Osteoblast (primary cell): ENCODE measurements at regions not wholly inside any gene's neighbourhood (a gene's known extent, or its start where the extent isn't known, plus 50 kb on each side); places are given as distances from the start of the nearest gene placed in this dataset.

ENCODE experiments used
- DNase-seq: peaks from one replicate; pipeline ENCODE4 v3.0.0; 2011; ENCODE audit warnings: low spot score, mixed read lengths; ENCODE audit not compliant: insufficient read length; ENCODE audit errors: missing footprints
- H2AFZ ChIP-seq: 2 replicates; pipeline ENCODE4 v1.6.0; 2011; ENCODE audit warnings: mild to moderate bottlenecking, low read length
- H3K27ac ChIP-seq: 2 replicates; pipeline ENCODE4 v1.5.1; 2011; ENCODE audit warnings: mild to moderate bottlenecking, low read depth, low read length, moderate library complexity
- H3K27me3 ChIP-seq: 2 replicates; pipeline ENCODE4 v1.6.0; 2012; ENCODE audit warnings: mild to moderate bottlenecking, control low read depth, inconsistent platforms, low read length, moderate library complexity; ENCODE audit not compliant: insufficient read depth
- H3K36me3 ChIP-seq: 2 replicates; pipeline ENCODE4 v1.5.1; 2011; ENCODE audit warnings: mild to moderate bottlenecking, low read length, control low read depth, moderate library complexity; ENCODE audit not compliant: insufficient read depth
- H3K4me1 ChIP-seq: 2 replicates; pipeline ENCODE4 v1.5.1; 2011; ENCODE audit warnings: mild to moderate bottlenecking, low read length, control low read depth, moderate library complexity; ENCODE audit not compliant: insufficient read depth
- H3K4me2 ChIP-seq: 2 replicates; pipeline ENCODE4 v1.6.0; 2011; ENCODE audit warnings: mild to moderate bottlenecking, low read length; ENCODE audit not compliant: insufficient read depth
- H3K4me3 ChIP-seq: fragments of 200-600 bp; sonication (generic); 3 replicates; pipeline ENCODE4 v1.5.1; 2012; ENCODE audit warnings: mild to moderate bottlenecking, low read length, inconsistent platforms; ENCODE audit not compliant: insufficient read depth
- H3K79me2 ChIP-seq: 2 replicates; pipeline ENCODE4 v1.6.0; 2012; ENCODE audit warnings: mild to moderate bottlenecking, low read length, control low read depth, inconsistent platforms; ENCODE audit not compliant: insufficient read depth
- H3K9me3 ChIP-seq: 2 replicates; pipeline ENCODE4 v1.5.1; 2011; ENCODE audit warnings: low read depth, low read length, control low read depth
- H4K20me1 ChIP-seq: 2 replicates; pipeline ENCODE4 v1.6.0; 2012; ENCODE audit warnings: mild to moderate bottlenecking, low read length, control low read depth; ENCODE audit not compliant: insufficient read depth
- CTCF ChIP-seq: IDR thresholded peaks from 2 replicates; pipeline ENCODE4 v1.5.1; 2011; ENCODE audit warnings: mild to moderate bottlenecking, low read depth, low read length, moderate library complexity; ENCODE audit errors: extremely low read depth

GRCh38 chr1:199875337-199875736 lies 152.2 kb upstream of the NR5A2 start:
- no peaks in the 10 kb centered on the region for H4K20me1 ChIP-seq
- no peaks in the 10 kb centered on the region for H3K4me1 ChIP-seq
- no peaks in the 10 kb centered on the region for H3K36me3 ChIP-seq
- no peak for TF ChIP-seq CTCF
- H3K4me2 ChIP-seq: no peak overlapping the region
- H3K27ac ChIP-seq: no peak overlapping the region
- H3K79me2 ChIP-seq: no peaks in the 10 kb centered on the region
- no peak overlapping the region for H3K4me3 ChIP-seq
- H2AFZ ChIP-seq: no peak overlapping the region
- H3K27me3 ChIP-seq: no peaks in the 10 kb centered on the region
- DNase-seq: no peak
- no peaks in the 10 kb centered on the region for H3K9me3 ChIP-seq

- Histone ChIP-seq H3K27ac (no peak overlapping the region), H2AFZ (no peak overlapping the region), H3K4me3 (no peak overlapping the region), H4K20me1 (no peaks in the 10 kb centered on the region), H3K36me3 (no peaks in the 10 kb centered on the region), H3K79me2 (no peaks in the 10 kb centered on the region), H3K9me3 (no peaks in the 10 kb centered on the region), H3K4me1 (no peaks in the 10 kb centered on the region), H3K4me2 (no peak overlapping the region), H3K27me3 (no peaks in the 10 kb centered on the region)
- TF ChIP-seq CTCF: no peak
- no peak for DNase-seq
Measured at GRCh38 chr1:199875856-199876255, 151.7 kb upstream of the NR5A2 start.

GRCh38 chr1:199877526-199878384 lies 149.8 kb upstream of the NR5A2 start:
- H3K4me2 ChIP-seq: no peak overlapping the region
- H3K27ac ChIP-seq: no peak overlapping the region
- H3K9me3 ChIP-seq: no peaks in the 10 kb centered on the region
- no peak for TF ChIP-seq CTCF
- DNase-seq: no peak
- H4K20me1 ChIP-seq: no peaks in the 10 kb centered on the region
- H3K27me3 ChIP-seq: no peaks in the 10 kb centered on the region
- no peak overlapping the region for H2AFZ ChIP-seq
- no peaks in the 10 kb centered on the region for H3K36me3 ChIP-seq
- no peak overlapping the region for H3K4me3 ChIP-seq
- no peaks in the 10 kb centered on the region for H3K79me2 ChIP-seq
- no peaks in the 10 kb centered on the region for H3K4me1 ChIP-seq

GRCh38 chr1:199878823-199879222 lies 148.7 kb upstream of the NR5A2 start:
- Histone ChIP-seq H4K20me1 (no peaks in the 10 kb centered on the region), H3K4me2 (no peak overlapping the region), H3K27ac (no peak overlapping the region), H3K4me3 (no peak overlapping the region), H3K36me3 (no peaks in the 10 kb centered on the region), H3K79me2 (no peaks in the 10 kb centered on the region), H2AFZ (no peak overlapping the region), H3K9me3 (no peaks in the 10 kb centered on the region), H3K4me1 (no peaks in the 10 kb centered on the region), H3K27me3 (no peaks in the 10 kb centered on the region)
- DNase-seq: no peak
- no peak for TF ChIP-seq CTCF
